Fibroblast of skin of left biceps (primary cell): ENCODE measurements at regions not wholly inside any gene's neighbourhood (a gene's known extent, or its start where the extent isn't known, plus 50 kb on each side); places are given as distances from the start of the nearest gene placed in this dataset.
A peak's percentile ranks its signal among the peaks of the same experiment; 100 is the strongest.
"Not testable (repeated sequence)": the region's sequence is repeated elsewhere in the genome, so short reads cannot be mapped to it uniquely, and the experiment has no call there.

Experiments used
- DNase-seq, 2 experiments: peaks; one replicate each; pipeline ENCODE4 v3.0.0-alpha.2; 2013; ENCODE audit warnings: low read depth in 2 of 2

DNA sequence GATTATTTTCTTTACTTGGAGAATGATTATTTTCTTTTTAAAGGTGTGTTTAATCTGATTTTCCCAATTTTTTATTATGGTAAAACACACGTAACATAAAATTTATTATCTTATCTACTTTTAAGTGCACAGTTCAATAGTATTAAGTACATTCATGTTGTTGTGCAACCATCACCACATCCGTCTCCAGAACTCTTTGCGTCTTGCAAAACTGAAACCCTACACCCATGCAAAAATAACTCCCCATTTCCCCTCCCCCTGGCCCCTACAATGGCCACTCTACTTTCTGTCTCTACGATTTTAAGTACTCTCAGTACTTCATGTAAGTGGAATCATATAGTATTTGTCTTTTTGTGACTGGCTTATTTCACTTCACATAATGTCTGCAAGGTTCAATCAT is 230.7 kb downstream of the SATB1 start:
- DNase-seq = no peak

DNA sequence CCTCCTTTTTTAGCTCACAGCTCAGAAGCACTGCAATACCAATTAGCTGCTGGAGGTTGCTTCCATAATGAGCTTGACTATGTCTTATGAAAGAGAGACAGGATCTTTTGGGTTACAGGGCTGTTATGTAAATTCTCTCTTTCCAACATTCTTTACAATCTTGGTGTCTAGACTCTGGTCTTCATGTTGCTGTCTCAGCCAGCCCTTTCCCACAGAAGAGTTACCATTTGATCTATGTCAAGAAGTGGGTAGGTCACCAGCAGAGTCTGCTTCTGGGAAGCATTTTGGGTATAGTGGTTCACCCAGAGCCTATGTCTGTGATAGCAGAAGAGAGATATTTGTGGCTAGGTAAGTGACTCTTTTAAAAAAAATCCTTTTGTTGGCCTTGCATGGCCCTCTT is 234.5 kb downstream of the SATB1 start:
- no peak for DNase-seq

DNA sequence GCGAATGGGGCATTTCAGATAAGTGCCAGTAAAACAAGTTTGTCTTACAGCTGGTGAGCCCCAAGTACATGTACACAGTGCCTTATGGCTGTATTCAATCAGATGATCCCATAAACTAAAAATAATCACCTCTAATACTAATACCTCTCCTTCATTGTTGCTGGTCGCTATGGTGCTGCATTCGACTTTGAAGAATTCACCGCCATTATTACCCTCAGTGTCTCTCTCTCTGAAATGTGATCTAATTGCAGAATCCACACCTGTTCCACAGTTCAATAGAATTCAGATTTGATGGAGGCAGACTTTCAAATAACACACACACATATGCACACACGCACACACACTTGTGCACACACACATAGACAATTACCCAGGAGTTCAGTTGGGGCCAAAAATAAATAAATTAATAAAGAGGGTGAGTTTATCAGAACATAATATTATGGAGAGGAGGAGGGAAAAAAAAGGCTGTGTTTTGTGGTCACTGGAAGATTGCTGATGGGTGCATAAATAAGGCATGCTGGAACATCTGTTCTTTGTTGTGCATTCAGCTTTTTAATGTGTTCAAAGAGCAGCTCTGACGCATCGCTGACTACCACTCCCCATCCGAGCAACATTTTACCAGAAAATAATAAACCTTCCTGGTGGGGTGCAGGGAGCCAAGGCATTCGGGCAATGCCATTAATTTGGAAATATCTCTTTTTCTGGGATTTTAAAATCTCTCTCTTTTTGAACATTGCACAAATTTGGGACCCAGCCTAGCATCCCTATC is 235.7 kb downstream of the SATB1 start:
- DNase-seq = peak; percentile 51 to 52

DNA sequence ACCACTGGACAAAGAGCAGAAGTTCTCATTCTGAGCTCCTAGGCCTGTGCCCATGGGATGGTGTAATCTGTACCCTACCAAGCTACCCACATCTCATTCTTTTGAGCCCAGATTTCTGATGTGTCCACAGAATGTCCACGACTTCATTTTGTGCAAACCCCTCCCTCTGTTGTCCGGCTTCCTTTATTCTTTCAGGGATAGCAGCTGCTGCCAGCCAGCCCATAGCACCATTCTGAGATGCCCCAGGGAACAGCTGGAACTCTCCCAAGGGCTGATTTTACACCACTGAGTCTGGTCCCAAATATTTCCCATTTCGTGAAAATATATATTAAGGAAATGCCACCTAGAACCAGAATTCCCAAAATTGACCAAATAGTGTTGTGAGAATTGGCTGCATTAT is 236.6 kb downstream of the SATB1 start:
- no peak for DNase-seq

DNA sequence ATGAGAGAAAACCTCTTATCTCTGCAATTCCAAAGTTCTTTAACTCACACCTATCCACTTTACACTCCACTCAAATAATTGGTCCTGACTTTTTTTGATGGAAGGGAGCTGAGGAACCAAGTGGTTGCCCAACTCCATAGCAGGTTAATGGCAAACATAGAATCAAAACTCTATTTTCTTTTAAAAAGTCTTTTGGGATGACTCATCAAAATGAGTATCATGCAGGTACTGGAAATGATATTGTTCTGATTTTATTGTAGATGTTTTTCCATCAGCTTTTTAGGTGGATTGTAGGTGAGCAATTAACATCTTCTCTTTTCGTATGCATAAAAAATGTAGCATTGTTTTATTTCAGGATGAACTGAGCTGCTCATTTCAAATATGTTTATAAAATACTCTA is 239.5 kb downstream of the SATB1 start:
- DNase-seq = no peak

DNA sequence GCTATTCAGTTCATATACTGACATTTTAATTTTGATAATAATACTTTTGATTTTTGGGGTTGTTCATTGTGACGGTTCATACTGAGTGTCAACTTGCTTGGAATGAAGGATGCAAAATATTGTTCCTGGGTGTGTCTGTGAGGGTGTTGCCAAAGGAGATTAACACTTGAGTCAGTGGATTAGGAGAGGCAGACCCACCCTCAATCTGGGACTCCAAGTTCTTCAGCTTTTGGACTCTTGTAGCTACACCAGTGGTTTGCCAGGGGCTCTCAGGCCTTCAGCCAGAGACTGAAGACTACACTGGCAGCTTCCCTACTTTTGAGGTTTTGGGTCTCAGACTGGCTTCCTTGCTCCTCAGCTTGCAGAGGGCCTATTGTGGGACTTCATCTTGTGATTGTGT is 242.2 kb downstream of the SATB1 start:
- not testable (repeated sequence) for DNase-seq

DNA sequence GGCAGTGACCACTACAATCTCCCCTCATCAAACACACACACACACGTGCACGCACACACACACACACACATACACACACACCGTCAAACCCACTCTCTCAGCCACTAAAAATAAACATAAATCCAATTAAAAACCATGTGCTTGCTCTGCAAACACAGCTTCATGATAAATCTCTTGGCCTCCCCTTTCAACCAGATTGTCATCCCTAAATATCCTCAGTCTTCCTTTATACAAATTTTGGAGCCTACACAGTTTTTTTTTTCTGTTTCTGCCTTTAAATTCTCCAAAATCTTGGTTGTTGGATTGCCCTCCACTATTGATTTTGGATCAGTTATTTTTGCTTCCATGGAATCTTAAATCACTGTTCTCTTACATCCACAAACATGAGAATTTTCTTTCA is 245.6 kb downstream of the SATB1 start:
- DNase-seq = no peak

DNA sequence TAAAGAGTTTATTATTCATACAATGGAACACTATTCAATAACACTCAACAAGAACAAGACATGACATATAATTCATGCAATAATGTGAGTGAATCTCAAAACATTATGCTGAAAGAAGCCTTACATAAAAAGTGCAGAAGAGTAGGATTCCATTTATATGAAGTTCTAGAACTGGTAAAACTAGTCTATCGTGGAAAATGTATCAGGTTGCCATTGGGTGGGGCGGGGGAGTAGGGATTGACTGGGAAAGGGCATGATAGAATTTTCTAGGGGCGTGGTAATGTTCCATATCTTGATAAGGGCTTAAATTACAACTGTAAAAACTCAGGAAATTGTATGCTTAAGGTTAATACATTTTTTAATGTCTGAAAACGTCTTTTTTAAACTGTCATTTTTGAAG is 247.9 kb downstream of the SATB1 start:
- no peak for DNase-seq

DNA sequence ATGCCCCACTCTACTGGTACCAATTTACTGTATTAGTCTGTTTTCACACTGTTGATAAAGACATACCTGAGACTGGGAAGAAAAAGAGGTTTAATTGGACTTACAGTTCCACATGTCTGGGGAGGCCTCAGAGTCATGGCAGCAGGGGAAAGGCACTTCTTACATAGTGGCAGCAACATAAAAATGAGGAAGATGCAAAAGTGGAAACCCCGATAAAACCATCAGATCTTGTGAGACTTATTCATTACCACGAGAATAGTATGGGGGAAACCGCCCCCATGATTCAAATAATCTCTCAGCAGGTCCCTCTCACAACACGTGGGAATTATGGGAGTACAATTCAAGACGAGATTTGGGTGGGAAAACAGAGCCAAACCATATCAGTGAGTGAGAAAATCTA is 251.2 kb downstream of the SATB1 start:
- not testable (repeated sequence) for DNase-seq

DNA sequence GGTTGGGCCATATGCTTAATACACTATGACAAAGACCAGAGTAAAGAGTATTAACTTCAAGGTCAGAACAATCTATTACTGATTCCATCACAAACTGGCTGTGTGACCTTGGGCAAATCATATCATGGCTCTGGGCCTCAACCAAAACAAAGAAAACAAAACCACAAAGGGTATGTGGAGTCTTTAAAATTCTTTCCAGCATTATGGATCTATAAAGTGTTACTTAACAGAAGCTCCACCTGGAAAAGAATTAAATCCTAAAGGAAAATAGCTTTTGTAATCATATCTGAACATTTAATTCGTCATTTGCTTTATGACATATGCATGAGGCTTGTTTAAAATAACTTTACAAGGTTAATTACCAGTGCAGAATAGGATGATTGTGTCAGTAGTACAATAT is 265.5 kb downstream of the SATB1 start:
- no peak for DNase-seq

DNA sequence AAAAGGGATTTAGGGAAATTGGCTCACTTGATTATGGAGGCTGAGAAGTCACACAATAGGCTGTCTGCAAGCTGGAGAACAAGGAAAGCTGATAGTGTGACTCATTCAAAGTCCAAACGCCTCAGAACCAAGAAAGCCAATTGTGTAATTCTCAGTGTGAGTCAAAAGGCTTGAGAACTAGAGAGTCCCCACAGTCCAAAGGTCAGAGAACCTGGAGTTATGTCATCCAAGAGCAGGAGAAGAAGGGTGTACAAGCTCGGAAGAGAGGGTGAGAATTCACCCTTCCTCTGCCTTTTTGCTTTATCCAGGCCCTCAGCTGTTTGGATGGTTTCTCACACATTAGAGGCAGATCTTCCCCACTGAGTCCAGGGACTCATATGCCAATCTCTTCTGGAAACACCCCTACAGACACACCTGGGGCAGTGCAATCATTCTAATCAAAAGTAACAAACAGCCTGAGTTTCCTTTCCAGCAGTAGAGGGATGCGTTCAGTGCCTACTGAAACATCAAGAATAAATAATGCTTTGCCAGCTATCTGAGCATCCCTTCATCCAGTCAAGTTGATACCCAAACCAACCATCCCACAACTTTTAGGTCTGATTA is 271.5 kb downstream of the SATB1 start:
- peak; percentile 10 to 18 for DNase-seq

DNA sequence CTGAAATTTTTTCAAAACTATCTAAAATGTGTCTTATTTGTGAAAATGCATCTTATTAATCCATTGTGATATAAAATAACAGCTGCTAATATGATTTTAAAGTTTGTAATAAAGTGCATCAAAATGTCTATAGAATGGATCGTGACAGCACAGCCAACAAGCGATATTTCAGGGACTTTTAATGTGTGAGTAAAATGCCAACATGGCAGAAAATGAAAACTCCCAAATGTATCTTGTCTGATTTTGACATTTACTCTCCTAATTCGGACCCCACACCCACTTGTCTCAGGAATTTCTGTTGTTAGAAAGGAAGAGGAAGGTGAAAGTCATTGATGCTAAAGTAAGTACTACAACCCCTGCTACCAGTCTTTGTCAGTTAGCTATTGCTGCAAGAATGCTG is 273.9 kb downstream of the SATB1 start:
- no peak for DNase-seq

DNA sequence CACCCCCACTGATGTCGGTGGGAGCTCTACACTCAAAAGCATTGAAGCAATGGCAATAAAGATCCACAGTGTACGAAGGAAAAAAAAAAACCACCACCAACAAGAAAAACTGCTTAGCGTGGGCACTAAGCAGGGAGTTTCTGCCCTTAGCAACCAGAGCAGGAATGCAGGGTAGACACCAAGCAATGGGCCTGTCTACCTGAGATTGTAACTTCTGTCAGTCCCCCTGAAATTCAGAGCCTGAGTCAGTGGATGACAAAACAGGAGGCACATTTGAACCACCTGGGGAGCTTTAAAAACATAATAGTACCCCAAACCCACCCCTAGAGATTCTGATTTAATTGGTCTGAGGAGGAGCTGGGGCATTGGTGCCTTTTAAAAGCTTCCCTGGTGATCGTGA is 275.2 kb downstream of the SATB1 start:
- DNase-seq = no peak

DNA sequence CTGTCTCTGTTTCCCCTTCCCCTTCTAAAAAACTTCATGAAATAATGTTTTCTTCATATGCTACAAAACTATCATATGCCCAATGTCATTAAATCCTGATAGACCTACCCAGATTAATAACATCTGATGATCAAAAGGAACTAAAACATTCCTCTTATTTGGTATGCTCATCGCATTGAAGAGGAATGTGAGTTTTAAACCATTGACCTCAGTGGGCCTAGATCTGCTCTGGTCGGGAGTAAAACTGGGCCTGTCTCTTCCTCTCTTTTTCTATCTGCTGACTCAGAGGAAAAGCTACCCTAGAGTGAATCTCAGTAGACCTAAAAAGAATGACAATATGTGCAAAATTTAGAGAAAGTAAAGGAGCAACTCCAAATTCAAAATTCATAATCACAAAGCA is 275.8 kb downstream of the SATB1 start:
- DNase-seq = peak; percentile 18 to 19

DNA sequence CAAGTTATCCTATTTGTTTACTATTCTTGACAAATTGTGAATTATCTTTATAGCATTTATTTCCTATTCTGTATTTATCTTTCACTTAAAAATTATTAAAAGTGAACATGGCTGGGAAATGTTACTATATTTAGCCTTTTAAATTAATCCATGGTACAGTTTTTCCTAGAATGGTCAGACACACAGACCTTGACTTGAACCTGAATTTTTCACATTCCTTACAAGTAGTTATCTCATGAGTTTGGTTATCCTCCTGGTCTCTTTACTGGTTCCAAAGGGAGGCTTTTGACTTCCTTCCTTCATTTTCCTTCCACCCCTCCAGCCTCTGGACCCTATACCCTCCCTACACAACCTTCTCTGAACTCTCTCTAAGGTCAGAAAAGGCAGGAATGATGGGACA is 280.6 kb downstream of the SATB1 start:
- no peak for DNase-seq

DNA sequence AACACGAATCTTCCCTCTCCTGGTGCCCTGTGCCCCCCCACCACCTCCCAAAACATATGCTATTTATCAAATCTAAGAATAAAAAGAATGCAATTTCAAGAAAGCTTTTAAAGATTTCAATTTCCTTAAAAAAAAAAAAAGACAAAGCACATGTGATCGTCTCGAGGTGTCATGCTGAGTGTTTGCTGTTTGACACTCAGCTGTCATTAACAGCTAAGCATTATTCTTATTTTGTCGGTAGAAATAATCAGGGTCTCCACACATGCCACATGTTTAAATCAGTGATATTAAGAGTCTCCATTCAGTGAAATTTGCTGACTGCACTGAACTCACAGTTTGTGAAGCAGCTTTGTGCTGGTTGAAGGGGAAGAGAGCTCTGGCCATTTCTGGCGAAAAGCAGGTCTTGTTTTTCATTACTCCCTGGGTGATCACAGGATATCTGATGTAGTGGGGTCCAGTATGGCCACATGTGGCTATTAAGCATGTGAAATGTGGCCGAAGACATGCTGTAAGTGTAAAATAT is 281.8 kb downstream of the SATB1 start:
- no peak for DNase-seq

DNA sequence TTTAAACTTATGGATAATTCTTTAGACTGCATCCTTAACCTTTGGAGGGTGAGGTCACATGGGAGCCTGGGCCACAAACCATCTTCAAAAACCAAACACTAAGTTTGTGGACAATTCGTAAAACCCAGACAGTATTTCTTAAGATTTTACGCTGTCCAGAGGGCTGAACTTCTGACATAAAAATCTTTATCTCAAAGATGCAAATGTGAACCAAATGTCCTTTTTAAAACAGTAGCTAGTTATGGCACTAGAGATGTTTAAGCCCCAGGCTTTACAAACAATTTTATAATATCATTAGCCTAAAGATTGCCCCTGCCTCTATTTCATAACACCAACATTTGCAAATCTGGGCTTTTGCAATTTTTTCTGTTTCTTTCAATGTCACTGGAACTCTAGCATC is 287.2 kb downstream of the SATB1 start:
- no peak for DNase-seq

DNA sequence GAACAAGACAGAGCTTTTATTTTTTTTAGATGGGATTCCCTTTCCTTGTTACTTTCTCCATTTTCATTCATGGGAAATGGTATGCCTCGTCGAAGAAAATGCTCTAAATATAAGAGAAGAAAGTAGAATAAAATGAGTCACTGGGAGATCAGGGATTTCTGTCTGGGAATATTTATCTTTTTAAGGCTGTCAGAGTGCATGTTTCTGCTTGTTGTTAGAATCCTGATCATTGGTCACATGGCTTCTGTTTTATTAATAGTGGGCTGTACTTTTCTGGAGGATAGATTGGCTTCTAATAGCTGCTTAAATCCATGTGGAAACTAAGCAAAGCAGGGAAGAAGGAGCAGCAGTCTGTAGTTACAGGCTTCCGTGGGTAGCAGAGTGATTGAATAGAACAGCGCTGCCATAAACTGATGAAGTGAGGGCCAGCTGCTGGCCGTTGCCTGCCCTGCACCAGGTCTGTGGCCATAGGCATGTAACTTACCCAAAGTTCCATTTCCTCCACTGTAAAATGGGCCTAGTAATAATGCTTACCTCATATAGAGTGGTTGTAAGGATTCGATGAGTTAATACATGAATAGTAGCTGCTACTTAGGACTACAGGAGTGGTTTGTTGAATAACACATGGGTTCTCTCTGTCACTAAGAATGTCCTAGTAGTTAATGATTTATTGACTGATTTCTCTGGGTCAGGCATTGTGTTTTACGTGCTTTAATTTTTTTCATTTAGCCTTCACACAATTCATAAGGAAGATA is 289.9 kb downstream of the SATB1 start:
- DNase-seq = no peak

DNA sequence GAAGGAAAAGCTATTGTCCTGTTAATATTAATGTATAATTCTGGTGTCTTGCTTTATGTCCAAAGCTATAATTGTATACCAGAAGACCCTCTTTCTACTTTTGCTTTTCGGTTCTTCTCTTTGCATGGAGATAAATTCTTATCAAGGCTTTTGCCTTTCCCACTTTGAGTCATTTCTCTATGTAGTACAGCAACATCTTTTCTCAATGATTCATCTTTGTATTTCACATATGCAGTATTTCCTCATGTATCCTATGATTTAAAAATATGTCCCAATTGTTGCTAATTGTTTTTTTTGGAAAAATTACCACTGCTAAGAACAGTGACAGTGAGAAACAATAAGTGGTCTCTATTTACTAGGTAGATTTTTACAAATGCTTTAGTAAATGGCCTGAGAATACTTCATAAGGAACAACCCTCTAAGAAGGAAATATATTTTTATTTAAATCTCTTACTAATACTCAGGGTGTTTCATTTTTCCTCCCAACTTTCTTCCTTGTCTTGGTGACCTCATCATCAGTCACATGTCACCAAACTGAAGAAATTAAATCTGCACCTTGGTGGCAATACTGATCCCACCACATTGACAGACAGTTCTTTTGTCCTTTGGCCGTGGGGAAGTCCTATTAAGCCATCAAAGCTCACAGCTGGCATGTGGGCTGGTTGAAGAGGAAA is 290.6 kb downstream of the SATB1 start:
- peak in 1 of 2 experiments; percentile 24 for DNase-seq

DNA sequence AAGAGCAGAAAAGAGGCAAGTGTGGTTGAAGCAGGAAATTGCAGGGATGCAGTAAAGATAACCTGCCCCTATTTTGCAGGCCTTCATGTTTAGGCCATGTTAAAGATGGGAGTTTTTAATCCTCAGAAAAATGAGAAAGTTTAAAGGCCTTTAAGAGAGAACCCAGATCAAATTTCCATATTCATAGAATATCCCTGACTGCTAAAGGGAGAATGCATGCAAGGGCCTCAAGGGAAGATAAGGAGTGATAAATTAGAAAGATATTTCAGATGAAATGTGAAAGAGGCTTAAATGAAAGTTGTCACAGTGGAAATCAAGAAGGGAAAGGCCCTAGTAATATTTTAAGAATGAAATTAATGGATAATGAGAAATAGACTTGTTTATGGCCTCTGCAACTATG is 292.1 kb downstream of the SATB1 start:
- DNase-seq = no peak

DNA sequence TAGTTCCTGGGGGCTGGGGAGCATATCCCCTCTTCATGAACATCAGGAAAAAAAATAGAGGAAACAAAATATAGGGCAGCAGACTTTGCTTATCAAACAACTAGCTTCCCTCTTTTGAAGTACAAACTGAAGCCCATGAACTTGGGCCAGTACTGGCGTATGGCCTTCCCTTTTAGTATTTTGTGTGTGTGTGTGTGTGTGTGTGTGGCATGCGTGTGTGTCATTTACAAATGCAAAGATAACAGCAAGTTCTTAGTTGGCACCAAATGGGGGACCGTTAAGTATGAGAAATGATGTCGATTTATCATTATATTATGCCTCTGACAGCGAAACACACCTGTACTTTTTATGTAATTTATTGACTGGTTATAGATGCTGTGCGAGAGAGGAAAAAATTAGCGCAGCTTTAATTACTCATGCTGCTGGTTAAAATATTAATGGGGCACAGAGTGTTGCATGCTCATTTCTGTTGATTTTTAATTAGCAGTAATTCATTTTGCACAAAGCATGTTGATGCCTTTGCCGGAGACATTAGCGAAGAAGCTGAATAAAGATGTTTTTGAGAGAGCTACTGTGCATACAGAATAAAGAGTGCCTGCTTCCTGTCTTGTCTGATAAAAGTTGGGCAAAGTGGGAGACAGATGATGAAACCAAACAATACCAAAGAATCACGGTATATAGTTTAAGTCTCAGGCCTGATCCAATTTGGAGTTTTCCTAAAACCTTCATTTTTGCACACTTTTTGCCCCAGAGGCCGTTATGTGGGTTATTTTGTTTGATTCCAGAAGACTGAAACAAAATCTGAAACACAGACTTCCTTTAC is 297.1 kb downstream of the SATB1 start:
- no peak for DNase-seq
